Adrenal gland (tissue), 9 donors: ENCODE measurements at regions not wholly inside any gene's neighbourhood (a gene's known extent, or its start where the extent isn't known, plus 50 kb on each side); places are given as distances from the start of the nearest gene placed in this dataset.

Experiments used
- DNase-seq, 7 donors: peaks; one replicate each; pipeline ENCODE4 v3.0.0-alpha.2; 2019 to 2020
- H3K27ac ChIP-seq, 5 donors: fragments of 200-600 bp; sonication (generic) in 4 of 5; 1 replicate in 3 of 5; 2 replicates in 2 of 5; pipeline versions ENCODE4 v1.5.1 to v1.8.0; 2016 to 2020; ENCODE audit warnings: mild to moderate bottlenecking in 1 of 5
- H3K27me3 ChIP-seq: fragments of 200-600 bp; 2 replicates; pipeline ENCODE4 v1.8.0; 2021
- H3K36me3 ChIP-seq, 2 donors: fragments of 200-600 bp; replicated peaks in 1 of 2; 1 replicate in 1 of 2; 2 replicates in 1 of 2; pipeline versions ENCODE4 v1.5.1 to v1.8.0; 2018 to 2022
- H3K4me1 ChIP-seq, 2 donors: fragments of 200-600 bp; replicated peaks in 1 of 2; 1 replicate in 1 of 2; 2 replicates in 1 of 2; pipeline versions ENCODE4 v1.5.1 to v1.8.0; 2018 to 2021
- H3K4me3 ChIP-seq, 4 donors: fragments of 200-600 bp; sonication (generic) in 3 of 4; one replicate each; pipeline ENCODE4 v1.5.1; 2016 to 2018
- H3K9me3 ChIP-seq, 3 donors: fragments of 200-600 bp; sonication (generic) in 1 of 3; replicated peaks in 1 of 3; 1 replicate in 2 of 3; 2 replicates in 1 of 3; pipeline versions ENCODE4 v1.5.1 to v1.8.0; 2016 to 2021
- POLR2A ChIP-seq, 2 donors: fragments of 450-650 bp; IDR thresholded peaks; one replicate each; pipeline ENCODE4 v1.6.1; 2017; ENCODE audit warnings: antibody characterized with exemption in 2 of 2, mild to moderate bottlenecking in 2 of 2, moderate library complexity in 1 of 2
- WGBS, 4 donors: extraction: QIAGEN DNeasy Blood & Tissue Kit in 2 of 4; methylation state at CpG; one replicate each; pipeline versions ENCODE4 v1.1.5 to v1.1.7; 2013 to 2017; 5-methylcytosine and 5-hydroxymethylcytosine counted together
- intact Hi-C, 2 donors: fragments of 100-400 bp; cut with DNase I; formaldehyde crosslinking; loops; one replicate each; pipeline versions ENCODE4 v1.14.1 to v1.15.0; 2022 to 2023
- TF ChIP-seq, protein P1 (sequence below), 6 experiments: fragments of 450-650 bp in 4 of 6; fragments of 200-600 bp in 2 of 6; sonication (generic) in 1 of 6; IDR thresholded peaks; 1 replicate in 5 of 6; 2 replicates in 1 of 6; pipeline versions ENCODE4 v1.5.1 to v1.8.0; 2016 to 2021; ENCODE audit warnings: antibody characterized with exemption in 6 of 6, mild to moderate bottlenecking in 2 of 6, moderate library complexity in 1 of 6
- donor health status: healthy with polysubstance abuse.
- donor health status: Bipolar disorder and iron deficiency.
- donor health status: DM: yes; HTN: yes; CAD: no.
- donor health status: DM: no; HTN: no; CAD: no.
- donor health status: DM: no; HTN: no; CAD: no.

DNA sequence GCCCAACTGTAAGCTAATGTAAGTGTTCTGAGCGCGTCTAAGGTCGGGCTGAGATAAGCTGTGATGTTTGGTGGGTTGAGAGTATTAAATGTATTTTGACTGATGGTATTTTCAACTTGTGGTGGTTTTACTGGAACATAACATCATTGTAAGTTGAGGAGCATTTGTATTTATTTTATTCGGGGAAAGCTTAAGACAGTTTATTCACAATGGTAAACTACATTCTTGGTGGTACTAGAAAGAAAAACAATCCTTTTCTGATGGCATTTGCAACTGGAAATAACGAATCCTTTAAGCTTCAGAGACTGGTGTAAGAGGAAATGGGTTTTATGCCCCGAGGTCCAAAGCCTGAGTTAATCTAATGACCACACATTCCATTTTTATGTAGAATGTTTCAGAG is 283.3 kb upstream of the NETO1 start:
- Histone ChIP-seq H3K9me3 (no peaks in the 10 kb centered on the region), H3K27me3 (no peaks in the 10 kb centered on the region), H3K36me3 (no peaks in the 10 kb centered on the region), H3K27ac (no peak overlapping the region), H3K4me3 (no peak overlapping the region), H3K4me1 (no peaks in the 10 kb centered on the region)
- intact Hi-C loops: no loop called here
- DNase-seq: no peak
- no peak for TF ChIP-seq POLR2A (IDR thresholded peaks at IDR 0.05)
- TF ChIP-seq, protein P1, sequence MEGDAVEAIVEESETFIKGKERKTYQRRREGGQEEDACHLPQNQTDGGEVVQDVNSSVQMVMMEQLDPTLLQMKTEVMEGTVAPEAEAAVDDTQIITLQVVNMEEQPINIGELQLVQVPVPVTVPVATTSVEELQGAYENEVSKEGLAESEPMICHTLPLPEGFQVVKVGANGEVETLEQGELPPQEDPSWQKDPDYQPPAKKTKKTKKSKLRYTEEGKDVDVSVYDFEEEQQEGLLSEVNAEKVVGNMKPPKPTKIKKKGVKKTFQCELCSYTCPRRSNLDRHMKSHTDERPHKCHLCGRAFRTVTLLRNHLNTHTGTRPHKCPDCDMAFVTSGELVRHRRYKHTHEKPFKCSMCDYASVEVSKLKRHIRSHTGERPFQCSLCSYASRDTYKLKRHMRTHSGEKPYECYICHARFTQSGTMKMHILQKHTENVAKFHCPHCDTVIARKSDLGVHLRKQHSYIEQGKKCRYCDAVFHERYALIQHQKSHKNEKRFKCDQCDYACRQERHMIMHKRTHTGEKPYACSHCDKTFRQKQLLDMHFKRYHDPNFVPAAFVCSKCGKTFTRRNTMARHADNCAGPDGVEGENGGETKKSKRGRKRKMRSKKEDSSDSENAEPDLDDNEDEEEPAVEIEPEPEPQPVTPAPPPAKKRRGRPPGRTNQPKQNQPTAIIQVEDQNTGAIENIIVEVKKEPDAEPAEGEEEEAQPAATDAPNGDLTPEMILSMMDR (IDR thresholded peaks at IDR 0.05): no peak
- 72 to 81% (median 78%) methylated on average over 6 of the region's 6 CpGs for WGBS, 4 donors

DNA sequence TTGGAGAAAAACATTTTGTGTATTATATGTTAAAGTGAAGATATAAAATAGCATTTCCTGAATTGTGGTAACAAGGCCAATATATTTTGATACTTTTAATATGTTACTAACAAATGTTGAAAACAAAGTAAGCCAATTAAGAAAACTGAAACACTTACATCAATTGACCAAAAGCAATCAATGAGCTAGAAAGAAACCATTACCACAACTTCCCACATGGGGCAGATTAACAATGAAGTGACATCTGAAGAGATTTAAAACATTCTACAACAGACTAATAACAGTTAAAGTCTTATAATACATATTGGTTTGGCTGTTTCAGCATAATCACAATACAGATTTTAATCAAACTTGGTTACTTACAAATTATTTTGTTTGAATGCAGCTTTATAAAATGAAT is 282.4 kb upstream of the NETO1 start:
- H3K4me3 ChIP-seq: no peak overlapping the region
- intact Hi-C loops: no loop called here
- H3K27me3 ChIP-seq: no peaks in the 10 kb centered on the region
- no peaks in the 10 kb centered on the region for H3K9me3 ChIP-seq
- DNase-seq: no peak
- H3K27ac ChIP-seq: no peak overlapping the region
- no peaks in the 10 kb centered on the region for H3K36me3 ChIP-seq
- no peak for TF ChIP-seq POLR2A (IDR thresholded peaks at IDR 0.05)
- TF ChIP-seq, protein P1 (IDR thresholded peaks at IDR 0.05): no peak
- H3K4me1 ChIP-seq: no peaks in the 10 kb centered on the region

DNA sequence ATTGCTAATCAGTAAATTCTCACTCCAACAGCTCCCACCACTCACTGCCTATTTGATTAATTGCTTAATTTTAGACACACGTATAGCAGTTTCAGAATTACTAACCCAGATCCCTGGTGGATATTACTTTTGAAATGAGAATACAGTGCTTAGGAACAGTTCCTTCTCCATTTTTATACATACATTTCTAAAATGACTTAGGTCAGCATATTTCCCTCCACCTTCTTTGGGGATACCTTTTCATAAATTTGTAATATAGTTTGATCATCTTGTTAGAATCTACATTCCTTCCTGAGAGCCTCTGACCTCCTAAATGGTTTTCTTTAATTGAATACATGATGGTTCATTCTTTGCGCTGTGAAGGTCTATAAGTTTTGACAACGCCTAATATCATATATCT is 279.8 kb upstream of the NETO1 start:
- 61 to 80% (median 71%) methylated on average over 3 of the region's 3 CpGs for WGBS, 4 donors
- no peak for DNase-seq
- H3K27ac ChIP-seq: no peak overlapping the region
- H3K27me3 ChIP-seq: no peaks in the 10 kb centered on the region
- H3K9me3 ChIP-seq: no peaks in the 10 kb centered on the region
- H3K36me3 ChIP-seq: no peaks in the 10 kb centered on the region
- H3K4me3 ChIP-seq: no peak overlapping the region
- TF ChIP-seq, protein P1 (IDR thresholded peaks at IDR 0.05): no peak
- no peak for TF ChIP-seq POLR2A (IDR thresholded peaks at IDR 0.05)
- intact Hi-C loops: no loop called here
- H3K4me1 ChIP-seq: no peaks in the 10 kb centered on the region

DNA sequence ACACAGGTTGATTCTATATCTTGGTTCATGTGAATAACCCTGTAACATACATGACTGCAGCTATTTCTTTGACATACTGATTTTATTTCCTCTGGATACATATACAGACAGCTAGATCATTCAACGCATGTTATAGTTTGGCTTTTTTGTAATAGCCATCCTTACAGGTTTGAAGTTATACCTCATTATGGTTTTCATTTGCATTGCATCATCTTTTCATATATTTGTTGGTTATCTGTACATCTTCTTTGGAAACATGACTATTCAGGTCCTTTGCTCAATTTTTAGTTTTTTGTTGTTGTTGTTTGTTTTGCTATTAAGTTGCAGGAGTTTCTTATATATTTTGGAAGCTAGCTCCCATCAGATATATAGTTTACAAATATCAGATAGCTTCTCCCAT is 276.2 kb upstream of the NETO1 start:
- H3K4me3 ChIP-seq: no peak overlapping the region
- no peak overlapping the region for H3K27ac ChIP-seq
- H3K36me3 ChIP-seq: no peaks in the 10 kb centered on the region
- WGBS, 4 donors: 74 to 95% (median 84%) methylated on average over 1 of the region's 1 CpG
- DNase-seq: no peak
- H3K9me3 ChIP-seq: no peaks in the 10 kb centered on the region
- no peaks in the 10 kb centered on the region for H3K4me1 ChIP-seq
- no peaks in the 10 kb centered on the region for H3K27me3 ChIP-seq
- intact Hi-C loops: no loop called here
- TF ChIP-seq POLR2A (IDR thresholded peaks at IDR 0.05): no peak
- TF ChIP-seq, protein P1 (IDR thresholded peaks at IDR 0.05): no peak
